Pulmonary artery endothelial cell (primary cell): ENCODE measurements at regions not wholly inside any gene's neighbourhood (a gene's known extent, or its start where the extent isn't known, plus 50 kb on each side); places are given as distances from the start of the nearest gene placed in this dataset.
"Not testable (repeated sequence)": the region's sequence is repeated elsewhere in the genome, so short reads cannot be mapped to it uniquely, and the experiment has no call there.

Experiments used
- DNase-seq: peaks from one replicate; pipeline ENCODE4 v3.0.0-alpha.2; 2011; ENCODE audit warnings: low read depth, low spot score

DNA sequence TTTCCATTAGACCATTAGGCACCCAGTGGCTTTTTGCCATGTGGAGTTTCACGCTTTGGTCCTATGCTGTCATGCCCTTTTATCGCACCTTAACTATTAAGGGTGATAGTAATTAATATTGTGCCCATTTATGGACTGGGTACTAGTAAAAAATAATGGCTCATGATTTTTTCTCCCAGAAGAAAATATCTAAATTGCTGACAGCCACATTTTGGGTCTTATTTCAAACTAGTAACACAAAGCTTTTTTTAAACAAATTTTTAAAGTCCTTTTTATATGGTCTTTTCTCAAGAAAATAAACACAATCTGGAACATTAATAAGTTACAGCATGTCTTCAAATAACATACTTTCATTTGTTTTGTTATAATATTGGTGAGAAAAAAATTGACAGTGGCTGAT is 179.7 kb downstream of the ANKRD7 start:
- DNase-seq = no peak

DNA sequence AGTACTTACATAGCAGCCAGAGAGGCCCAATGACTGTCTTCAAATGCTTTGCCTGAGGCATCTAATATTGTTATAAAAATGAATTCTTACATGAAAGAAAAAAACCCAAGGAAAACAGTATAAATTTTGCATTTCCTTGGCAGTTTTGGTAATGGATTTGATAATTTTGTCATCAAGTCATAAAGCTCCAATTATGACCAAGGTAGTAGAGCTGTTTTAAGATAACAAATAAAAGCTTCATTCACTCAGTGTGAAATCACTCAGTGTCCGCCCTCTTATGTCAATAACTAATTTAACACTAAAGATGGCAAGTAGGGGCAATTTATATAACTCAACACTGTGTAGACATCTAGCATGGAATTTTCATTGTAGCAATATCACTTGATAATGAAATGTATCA is 193.9 kb downstream of the ANKRD7 start:
- no peak for DNase-seq

DNA sequence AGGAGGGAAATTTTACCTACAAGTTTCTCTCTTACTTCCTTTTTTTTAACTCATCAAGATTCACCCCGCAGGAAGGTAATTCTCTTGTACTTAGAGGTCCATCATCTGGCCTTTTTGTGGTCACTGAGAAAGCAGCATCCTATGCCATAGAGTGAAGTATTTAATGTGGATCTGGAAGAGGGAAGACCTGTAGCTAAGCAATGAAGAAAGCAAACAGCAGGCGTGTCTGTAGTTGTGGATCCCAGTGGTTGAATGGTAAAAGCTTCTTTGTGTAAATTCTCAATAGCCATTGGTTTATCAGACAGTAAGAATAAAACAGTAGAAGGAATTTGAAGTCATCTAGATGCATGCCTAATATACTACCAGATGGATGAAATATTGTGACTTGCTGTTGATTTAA is 196.4 kb downstream of the ANKRD7 start:
- no peak for DNase-seq

DNA sequence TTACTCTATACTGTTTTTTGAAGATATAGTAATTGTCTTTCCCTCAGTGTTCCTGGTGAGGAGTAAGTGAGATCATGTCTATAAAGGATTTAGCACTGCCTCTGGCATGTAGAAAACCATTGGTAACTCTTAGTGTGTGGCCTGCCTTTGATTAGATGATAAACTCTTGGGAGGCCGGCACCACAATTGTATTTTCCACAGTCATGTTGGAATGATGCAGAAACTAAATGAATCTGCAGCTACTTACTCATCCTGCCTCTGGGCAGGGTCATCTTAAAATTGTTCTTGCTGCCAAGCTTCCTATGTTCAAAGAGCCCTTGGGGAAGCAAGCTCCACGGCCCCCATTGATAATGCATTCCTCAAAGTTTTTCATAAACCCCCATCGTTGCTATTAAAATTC is 204.6 kb downstream of the ANKRD7 start:
- no peak for DNase-seq

DNA sequence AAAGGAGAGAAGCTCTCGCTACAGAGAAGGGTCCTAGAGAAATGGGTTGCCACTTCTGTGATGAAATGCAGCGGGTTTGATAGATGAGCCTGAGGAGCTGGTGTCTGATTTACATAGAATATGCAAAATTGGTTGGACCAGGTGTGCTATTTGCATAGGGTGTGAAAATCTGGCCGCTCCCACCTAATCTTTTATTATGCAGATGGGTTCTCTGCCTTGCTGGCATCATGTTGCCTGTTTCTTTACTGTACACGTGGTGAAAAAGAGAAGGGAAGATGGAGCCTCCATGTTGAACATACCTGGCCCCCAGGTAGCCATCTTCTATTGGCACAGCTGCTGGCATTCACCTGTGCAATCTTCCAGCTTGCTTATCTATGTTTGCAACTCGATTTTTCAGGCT is 212.2 kb downstream of the ANKRD7 start:
- no peak for DNase-seq

DNA sequence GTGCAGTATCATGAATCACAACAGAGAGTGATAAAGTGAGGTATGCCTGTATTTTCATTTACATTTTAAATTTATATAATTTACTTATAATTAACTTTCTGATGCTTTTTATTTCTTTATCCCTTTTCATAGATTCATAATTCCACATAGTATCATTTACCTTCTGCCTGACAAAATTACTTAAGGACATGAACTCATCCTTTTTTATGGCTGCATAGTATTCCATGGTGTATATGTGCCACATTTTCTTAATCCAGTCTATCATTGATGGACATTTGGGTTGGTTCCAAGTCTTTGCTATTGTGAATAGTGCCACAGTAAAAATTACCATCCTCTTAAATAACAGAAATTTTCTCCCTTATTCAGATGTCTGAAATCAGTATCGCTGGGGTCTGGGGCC is 224.5 kb downstream of the ANKRD7 start:
- not testable (repeated sequence) for DNase-seq

DNA sequence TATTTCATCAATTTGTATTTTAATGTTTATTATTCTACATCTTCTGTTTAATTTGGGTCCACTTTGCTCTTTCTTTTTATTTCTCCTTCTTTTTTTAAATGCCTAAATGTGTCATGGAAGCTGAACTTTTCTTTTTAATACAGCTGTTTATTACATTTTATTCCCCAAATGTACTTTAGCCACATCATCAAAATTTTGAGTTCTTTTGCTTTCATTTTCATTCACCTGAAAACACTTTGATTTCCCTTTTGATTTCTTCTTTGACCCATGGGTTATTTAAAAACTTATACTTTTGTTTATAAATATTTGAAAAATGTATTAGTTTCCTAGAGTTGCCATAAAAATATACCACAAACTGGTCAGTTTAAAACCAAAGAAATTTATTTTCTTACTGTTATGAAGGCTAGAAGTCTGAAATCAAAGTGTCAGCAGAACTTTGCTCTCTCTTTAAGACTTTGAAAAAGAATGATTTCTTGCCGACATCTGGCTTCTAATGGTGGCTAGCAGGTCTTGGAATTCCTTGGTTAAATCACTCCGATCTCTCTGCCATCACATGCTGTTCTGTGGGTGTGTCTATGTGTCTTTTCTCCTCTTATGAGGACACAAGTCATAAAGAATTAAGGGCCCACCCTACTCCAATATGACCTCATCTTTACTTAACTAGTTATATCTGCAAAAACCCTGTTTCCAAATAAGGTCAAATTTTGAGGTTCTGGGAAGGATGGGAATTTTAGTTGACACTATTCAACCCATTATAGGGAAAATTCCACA is 225.5 kb downstream of the ANKRD7 start:
- DNase-seq = no peak

DNA sequence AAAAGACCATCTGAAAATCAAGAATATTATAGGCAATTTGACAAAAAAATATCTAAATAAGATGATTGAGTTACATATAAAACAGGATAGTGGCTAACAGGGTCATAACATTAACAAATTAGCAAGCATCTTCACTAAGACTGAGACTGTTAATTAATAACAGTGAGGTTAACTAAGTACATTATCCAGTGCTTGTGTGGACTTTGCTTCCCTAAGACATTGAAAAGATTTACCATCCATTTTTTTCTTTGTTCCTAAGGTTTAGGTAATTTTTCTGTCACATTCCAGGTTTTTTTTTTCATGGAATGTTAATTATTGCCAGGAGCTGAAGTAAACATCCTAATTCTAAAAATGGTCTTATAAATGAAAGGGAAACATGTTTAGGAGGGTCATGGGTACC is 227.6 kb downstream of the ANKRD7 start:
- no peak for DNase-seq

DNA sequence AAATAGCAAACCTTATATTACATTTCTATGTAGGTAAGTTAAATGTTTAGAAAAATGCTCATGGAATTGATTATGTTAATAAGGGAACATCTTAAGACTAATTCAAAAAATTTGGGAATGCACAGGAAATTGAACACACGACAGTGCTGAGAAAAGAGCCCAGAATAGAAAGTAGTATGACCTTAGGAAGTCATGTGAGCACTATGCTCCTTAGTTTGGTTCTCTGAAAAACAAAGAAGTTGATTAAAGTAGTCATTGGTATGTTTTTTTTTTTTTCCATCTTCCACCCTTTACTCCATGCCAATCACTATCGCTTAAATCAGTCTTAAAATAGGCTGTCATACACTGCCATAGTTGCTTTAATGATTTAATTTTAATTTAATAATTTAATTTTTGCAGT is 242.9 kb downstream of the ANKRD7 start:
- no peak for DNase-seq

DNA sequence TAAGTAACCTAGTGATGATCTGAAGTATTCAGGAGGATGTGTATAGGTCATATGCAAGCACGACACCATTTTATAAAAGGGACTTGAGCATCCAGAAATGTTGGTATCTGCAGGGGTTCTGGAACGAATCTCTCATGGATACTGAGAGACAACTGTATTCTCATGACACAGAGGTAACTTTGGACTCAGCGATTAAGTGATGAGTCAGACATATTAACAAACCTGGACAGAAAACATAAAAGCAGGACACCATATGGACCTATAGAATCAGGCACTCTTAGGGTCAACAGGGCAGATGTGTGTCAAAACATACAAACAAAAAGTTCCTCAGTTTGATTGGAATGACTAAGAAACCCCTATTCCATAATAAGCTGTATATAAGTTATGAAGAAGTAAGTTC is 248.1 kb downstream of the ANKRD7 start:
- DNase-seq = no peak

DNA sequence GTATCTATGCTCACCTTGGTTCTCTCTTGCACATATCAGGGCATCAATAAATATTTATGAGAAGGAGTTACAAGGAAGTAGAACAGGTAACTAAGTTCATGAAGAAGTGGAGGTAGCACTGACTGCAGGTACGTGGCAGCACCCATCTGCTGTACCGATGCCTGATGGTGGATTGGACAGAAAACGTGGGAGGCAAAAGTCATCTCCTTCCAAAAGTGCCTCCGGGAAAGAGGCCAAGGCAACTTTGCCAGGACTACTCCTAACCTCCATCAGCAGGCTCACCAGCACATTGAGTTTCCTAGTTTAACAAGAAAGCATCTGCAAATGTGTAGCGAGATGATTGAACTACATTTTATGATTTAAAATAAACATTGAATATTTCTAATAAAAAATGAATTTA is 248.8 kb downstream of the ANKRD7 start:
- DNase-seq = no peak

DNA sequence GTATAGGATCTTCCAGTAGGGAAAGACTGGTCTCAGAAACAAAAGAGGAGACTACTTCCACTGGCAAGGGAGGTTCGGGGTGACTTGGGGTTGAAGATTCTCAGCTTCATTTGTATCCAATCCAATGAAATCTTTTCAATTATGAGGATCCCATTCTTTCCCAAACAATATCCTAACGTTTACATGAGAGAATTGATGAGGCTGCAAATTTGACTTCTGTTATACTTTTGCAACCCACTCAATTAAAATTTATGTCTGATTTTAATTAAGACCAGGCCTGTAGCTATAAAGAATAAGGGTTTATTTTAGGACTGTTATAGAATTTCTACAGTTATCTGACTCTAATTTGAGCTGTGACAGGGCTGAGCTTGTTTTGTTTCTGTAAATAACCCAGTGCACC is 251.5 kb downstream of the ANKRD7 start:
- DNase-seq = no peak

DNA sequence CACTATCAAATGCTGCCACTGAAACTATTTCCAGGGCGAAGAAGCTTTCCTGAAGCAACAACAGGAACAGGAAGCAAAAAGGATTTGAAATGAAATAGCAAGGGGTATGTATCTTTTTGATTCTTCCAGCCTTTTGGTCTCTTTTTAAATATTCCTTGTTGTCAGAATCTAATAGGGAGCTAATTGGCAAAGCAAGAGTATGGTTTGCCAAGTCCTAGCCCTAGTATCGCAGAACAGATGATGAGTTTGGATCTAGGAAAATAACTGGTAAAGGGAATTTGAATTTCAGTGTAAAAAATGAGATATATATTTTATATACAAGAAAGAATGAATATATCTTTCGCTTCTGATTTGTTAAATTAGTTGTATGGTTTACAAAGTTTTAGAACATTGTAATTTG is 252.5 kb downstream of the ANKRD7 start:
- DNase-seq = no peak

DNA sequence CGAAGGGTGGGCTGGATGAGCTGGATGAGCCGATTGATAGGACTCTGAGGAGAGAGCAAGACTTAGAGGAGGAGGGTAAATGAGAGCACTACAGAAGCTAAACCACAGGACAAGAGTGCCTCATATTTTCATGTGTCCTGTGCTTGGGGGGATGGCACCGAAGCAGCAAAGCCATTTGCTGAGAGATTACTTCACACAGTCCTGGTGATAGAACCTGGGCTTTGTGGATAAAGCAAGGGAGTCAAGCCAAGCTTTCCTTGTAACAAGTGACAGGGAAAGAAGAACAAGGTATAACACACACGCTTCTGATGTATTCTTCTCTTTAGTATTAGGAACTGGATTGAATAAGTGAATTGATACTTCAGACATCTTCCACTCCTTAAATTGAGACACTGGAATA is 253.7 kb downstream of the ANKRD7 start:
- no peak for DNase-seq

DNA sequence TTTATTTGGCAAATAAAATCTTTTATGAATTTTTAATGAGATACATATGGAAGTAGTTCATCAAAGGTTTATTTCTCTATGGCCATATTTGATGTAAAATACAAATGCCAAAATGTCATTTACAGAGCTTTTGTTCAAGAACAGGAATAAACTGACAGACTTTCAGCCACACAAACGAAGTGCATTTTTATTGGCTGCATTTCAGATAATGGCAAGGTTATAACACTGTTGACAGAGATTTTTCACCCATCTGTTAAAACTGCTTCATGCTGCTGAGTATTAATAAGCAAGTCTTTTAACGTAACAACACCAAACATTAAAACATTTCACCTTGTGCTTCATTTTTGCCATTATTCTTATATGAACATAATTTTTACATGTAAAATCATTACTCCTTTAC is 254.4 kb downstream of the ANKRD7 start:
- no peak for DNase-seq

DNA sequence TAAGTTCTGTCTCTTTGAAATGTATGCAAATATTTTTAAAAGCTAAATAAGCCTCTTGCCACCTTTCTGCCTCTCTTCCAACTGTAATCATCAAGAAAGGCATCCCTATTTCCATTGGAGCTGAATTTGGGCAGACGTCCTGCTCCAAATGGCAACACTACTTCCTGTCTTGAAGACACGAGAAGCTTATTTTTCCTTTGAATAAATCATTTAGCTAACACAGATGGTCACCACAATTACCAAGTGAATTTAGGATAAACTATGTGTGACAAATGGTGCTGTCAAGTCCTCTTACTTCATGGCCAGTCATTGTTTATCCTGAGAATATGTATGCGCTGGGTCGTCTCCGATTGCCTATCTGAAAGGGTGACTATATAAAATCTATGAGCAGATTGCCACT is 268.0 kb downstream of the ANKRD7 start:
- DNase-seq = no peak

DNA sequence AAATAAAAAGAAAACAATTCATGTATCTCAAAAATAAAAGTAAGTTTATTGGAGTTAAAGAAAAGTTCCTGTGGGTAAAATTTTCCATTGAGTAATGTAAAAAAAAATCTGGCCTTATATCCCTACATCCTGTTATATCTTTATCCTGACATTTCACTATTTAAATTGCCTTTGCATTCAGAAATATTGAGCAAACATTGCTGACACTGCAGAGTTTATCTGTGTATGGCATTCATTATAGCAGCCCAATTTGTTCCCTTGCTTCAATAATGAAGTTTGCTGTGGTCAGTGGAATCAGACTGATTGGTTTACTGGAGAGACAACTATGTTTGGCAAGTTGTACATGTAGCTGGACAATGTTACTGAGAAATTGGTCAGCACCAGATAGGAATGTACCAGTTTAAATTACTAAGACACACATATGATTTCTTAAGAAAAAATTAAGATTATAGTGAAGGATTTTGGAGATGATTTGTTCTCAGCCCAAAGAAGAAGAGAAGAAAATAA is 271.7 kb downstream of the ANKRD7 start:
- no peak for DNase-seq

DNA sequence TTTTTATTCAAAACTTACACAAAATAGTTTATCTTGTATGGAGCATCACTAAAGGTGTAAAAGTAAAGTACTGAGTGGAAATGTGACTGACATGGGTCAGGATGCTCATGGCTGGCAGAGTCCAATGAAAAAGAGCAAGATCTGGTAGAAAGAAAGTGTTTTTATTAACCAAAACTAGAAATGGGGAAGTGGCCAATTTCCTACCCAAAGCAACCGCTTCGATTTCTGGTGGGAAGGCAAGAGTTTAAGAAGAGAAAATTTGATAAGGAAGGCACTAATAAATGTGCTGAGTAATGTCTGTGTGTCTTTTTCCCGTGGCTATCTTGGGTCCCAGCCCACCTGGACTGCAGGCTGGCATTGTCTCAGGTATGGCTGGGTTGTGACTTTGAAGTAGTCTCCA is 277.7 kb downstream of the ANKRD7 start:
- DNase-seq = no peak

DNA sequence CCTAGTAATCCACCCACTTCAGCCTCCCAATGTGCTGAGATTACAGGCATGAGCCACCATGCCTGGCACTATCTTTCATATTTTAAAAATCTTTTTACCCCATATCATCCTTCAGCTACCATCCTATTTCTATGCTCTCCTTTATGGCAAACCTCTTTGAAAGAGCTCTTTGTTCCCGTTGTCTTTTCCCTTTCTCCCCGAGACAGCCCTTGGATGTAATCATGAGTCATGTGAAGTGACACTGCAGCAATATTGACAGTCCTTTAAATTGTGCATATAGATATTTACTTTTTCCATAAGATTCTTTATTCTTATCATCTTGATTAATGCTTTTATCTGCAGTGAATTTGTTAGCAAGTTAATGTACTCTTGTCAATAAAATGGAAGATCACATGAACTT is 286.6 kb downstream of the ANKRD7 start:
- no peak for DNase-seq

DNA sequence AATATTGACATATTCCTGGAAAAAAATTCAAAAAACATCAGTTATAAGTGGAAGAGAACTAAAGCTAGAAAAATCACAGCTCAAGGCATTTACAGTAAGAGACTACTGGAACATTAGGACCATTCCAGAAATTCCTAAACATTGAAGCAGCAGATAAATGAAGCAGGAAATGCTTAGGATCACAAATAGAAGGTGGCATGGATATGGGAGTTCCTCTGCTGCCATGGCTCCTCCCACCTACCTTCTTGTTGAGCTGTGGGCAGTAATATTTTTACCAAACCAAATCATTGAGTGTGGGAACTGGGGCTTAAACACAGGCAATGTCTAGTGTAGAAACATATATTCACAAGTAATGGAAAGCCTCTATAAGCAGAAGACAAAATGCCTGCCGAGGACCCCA is 292.8 kb downstream of the ANKRD7 start:
- no peak for DNase-seq

DNA sequence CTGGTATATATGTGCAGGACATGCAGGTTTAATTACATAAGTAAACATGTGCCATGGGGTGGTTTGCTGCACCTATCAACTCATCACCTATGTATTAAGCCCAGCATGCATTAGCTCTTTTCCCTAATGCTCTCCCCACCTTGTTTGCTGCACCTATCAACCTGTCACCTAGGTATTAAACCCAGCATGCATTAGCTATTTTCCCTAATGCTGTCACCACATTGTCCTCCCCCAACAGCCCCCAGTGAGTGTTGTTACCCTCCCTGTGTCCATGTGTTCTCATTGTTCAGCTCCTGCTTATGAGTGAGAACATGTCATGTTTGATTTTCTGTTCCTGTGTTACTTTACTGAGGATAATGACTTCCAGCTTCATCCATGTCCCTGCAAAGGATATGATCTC is 300.5 kb downstream of the ANKRD7 start:
- DNase-seq = no peak

DNA sequence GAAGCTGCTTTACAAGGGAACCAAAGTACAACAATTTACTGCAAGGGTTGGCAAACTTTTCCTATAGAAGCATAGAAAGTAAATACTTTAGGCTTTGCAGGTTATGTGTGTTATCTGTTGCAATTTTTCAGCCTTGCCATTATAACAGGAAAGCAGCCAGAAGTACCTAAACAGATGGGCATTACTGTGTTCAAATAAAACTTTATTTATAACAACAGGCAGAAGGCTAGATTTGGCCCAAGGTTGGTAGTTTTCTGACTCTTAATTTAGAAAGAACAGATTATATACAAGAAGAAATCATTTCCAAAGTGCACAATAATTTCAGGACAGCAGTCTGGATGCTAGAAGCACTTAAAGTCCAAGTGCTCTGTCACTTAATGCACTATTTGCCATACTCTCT is 307.1 kb downstream of the ANKRD7 start:
- no peak for DNase-seq

DNA sequence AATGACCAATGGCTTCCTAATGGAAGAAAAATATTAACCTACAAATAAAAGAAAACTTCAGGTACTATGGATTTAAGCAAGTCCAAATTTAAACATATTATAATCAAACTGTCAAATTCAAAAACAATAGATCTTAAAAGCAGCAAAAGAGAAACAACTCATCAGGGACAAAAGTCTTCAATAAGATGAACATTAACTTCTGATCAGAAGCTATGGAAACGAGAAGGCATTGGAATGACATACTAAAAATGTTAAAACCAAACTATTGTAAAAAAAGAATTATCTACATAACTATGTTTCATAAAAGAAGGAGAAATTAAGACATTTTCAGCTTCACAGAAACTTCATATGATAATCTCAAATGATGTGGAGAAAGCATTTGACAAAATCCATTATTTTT is 334.7 kb downstream of the ANKRD7 start:
- no peak for DNase-seq

DNA sequence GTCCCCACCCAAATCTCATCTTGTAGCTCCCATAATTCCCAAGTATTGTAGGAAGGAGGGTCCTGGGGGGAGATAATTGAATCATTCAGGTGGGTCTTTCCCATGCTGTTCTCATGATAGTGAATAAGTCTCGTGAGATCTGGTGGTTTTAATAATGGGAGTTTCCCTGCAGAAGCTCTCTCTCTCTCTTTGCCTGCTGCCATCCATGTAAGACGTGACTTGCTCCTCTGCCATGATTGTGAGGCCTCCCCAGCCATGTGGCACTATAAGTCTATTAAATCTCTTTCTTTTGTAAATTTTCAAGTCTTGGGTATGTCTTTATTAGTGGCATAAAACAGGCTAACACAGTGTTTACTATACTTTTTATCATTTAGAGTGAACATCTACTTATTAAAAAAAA is 338.8 kb downstream of the ANKRD7 start:
- no peak for DNase-seq
